ENCODE measurements at regions not wholly inside any gene's neighbourhood (a gene's known extent, or its start where the extent isn't known, plus 50 kb on each side); places are given as distances from the start of the nearest gene placed in this dataset.

GRCh38 chr22:49035818-49036457, 791.7 kb downstream of the BRD1 start:
- DNase-seq (ENCODE audit: low spot score), result no peak

GRCh38 chr22:49034836-49035817, 792.5 kb downstream of the BRD1 start:
- DNase-seq (ENCODE audit: low spot score), result no peak

- no peak for DNase-seq (ENCODE audit: low spot score)
Observed at GRCh38 chr22:49033616-49034015, 794.1 kb downstream of the BRD1 start.

- no peak for DNase-seq (ENCODE audit: low spot score)
Observed at GRCh38 chr22:49032821-49033220, 794.9 kb downstream of the BRD1 start.

GRCh38 chr22:49031746-49032330, 795.8 kb downstream of the BRD1 start:
- DNase-seq (ENCODE audit: low spot score), result no peak

GRCh38 chr22:49028111-49028510, 799.6 kb downstream of the BRD1 start:
- no peak for DNase-seq (ENCODE audit: low spot score)

- no peak for DNase-seq (ENCODE audit: low spot score)
Observed at GRCh38 chr22:49027368-49027670, 800.4 kb downstream of the BRD1 start.

- DNase-seq (ENCODE audit: low spot score), result no peak
Observed at GRCh38 chr22:49026494-49027367, 800.9 kb downstream of the BRD1 start.

GRCh38 chr22:49025791-49026493, 801.7 kb downstream of the BRD1 start:
- DNase-seq (ENCODE audit: low spot score), result no peak

GRCh38 chr22:49024775-49025440, 802.8 kb downstream of the BRD1 start:
- no peak for DNase-seq (ENCODE audit: low spot score)

- no peak for DNase-seq (ENCODE audit: low spot score)
Observed at GRCh38 chr22:49023879-49024774, 803.5 kb downstream of the BRD1 start.

- DNase-seq (ENCODE audit: low spot score), result no peak
Observed at GRCh38 chr22:49023161-49023878, 804.4 kb downstream of the BRD1 start.

- no peak for DNase-seq (ENCODE audit: low spot score)
Observed at GRCh38 chr22:49022816-49023160, 804.9 kb downstream of the BRD1 start.

- DNase-seq (ENCODE audit: low spot score), result no peak
Observed at GRCh38 chr22:49021926-49022815, 805.5 kb downstream of the BRD1 start.

- no peak for DNase-seq (ENCODE audit: low spot score)
Observed at GRCh38 chr22:49021131-49021925, 806.3 kb downstream of the BRD1 start.

- no peak for DNase-seq (ENCODE audit: low spot score)
Observed at GRCh38 chr22:49019737-49020713, 807.6 kb downstream of the BRD1 start.

Data from H4 (cell line).